K562 (cell line): ENCODE measurements at regions not wholly inside any gene's neighbourhood (a gene's known extent, or its start where the extent isn't known, plus 50 kb on each side); places are given as distances from the start of the nearest gene placed in this dataset.

Source experiments
- ATAC-seq: fragments of 200-7000 bp; cut with Tn5 transposase; 3 replicates; pipeline ENCODE4 v1.9.1; 2020; ENCODE audit warnings: moderate library complexity
- BruUV-seq: library from RNA; stranded (reverse); fragments of 400-500 nt; replicated peaks from 2 replicates; lab custom pipeline; 2021; lab: Mats Ljungman, UMichigan
- CTCF ChIA-PET: fragments of 300-600 bp; formaldehyde crosslinking; extraction: SDS; loops from one replicate; lab custom pipeline; 2021; ENCODE audit warnings: low intra/inter-chr PET ratio; lab: Yijun Ruan, JAX
- POLR2A ChIA-PET: fragments of 300-600, 350-650 bp; sonication (Branson Sonifier 250); formaldehyde crosslinking; extraction: SDS; loops from one replicate; lab custom pipeline; 2021; ENCODE audit warnings: antibody characterized with exemption, inconsistent platforms; lab: Yijun Ruan, JAX
- DNase-seq, 4 experiments: peaks; one replicate each; pipeline versions ENCODE4 v3.0.0 to v3.0.0-alpha.2; 2011 to 2018; ENCODE audit warnings: low spot score in 3 of 4, mixed read lengths in 3 of 4; ENCODE audit errors: extremely low read depth in 1 of 4
- FAIRE-seq: peaks from 2 replicates; lab custom pipeline; 2011; peaks lifted over from hg19 to GRCh38; lab: Jason Lieb, UNC
- H2AFZ ChIP-seq: 2 replicates; pipeline ENCODE4 v1.6.0; 2011; ENCODE audit warnings: low read depth, low read length, control low read depth, inconsistent platforms
- H3K27ac ChIP-seq: fragments of 200-600 bp; 3 replicates; pipeline ENCODE4 v1.8.0; 2011; ENCODE audit warnings: low read depth, mild to moderate bottlenecking, control low read depth, inconsistent platforms, low read length, moderate library complexity, mixed read lengths; ENCODE audit errors: extremely low read depth
- H3K27me3 ChIP-seq, 2 experiments: fragments of 300-600 bp in 1 of 2; 2 replicates in 1 of 2; 3 replicates in 1 of 2; pipeline versions ENCODE4 v1.6.0 to v1.8.0; 2011; ENCODE audit warnings: inconsistent platforms in 2 of 2, low read length in 2 of 2, mild to moderate bottlenecking in 1 of 2, mixed read lengths in 1 of 2, moderate library complexity in 1 of 2; ENCODE audit not compliant: control insufficient read depth in 2 of 2, insufficient read depth in 2 of 2
- H3K36me3 ChIP-seq: fragments of 300-600 bp; 3 replicates; pipeline ENCODE4 v1.8.0; 2011; ENCODE audit warnings: mild to moderate bottlenecking, low read length, inconsistent platforms; ENCODE audit not compliant: control insufficient read depth, insufficient read depth
- H3K4me1 ChIP-seq, 2 experiments: fragments of 200-600 bp in 1 of 2; replicated peaks in 1 of 2; 2 replicates in 1 of 2; 3 replicates in 1 of 2; pipeline versions ENCODE4 v1.5.1 to v1.8.0; 2011; ENCODE audit warnings: inconsistent platforms in 2 of 2, low read length in 2 of 2, mild to moderate bottlenecking in 1 of 2, mixed read lengths in 1 of 2, moderate library complexity in 1 of 2; ENCODE audit not compliant: control insufficient read depth in 2 of 2, insufficient read depth in 2 of 2
- H3K4me2 ChIP-seq: 2 replicates; pipeline ENCODE4 v1.6.1; 2011; ENCODE audit warnings: low read length, control low read depth, inconsistent platforms, mixed read lengths; ENCODE audit not compliant: insufficient read depth
- H3K4me3 ChIP-seq: fragments of 200-600 bp; sonication (generic), shearing (Covaris generic); 2 replicates; pipeline ENCODE4 v1.5.1; 2016; ENCODE audit warnings: control low read depth, inconsistent platforms
- H3K79me2 ChIP-seq: fragments of 200-600 bp; 3 replicates; pipeline ENCODE4 v1.8.0; 2011; ENCODE audit warnings: low read length, inconsistent platforms; ENCODE audit not compliant: control insufficient read depth, insufficient read depth
- H3K9ac ChIP-seq, 2 experiments: 2 replicates each; pipeline versions ENCODE4 v1.6.0 to v1.6.1; 2011; ENCODE audit warnings: low read depth in 2 of 2, low read length in 2 of 2, control low read depth in 1 of 2, inconsistent platforms in 1 of 2, mild to moderate bottlenecking in 1 of 2, mixed read lengths in 1 of 2; ENCODE audit not compliant: insufficient read depth in 1 of 2
- H3K9me1 ChIP-seq: one replicate; pipeline ENCODE4 v1.6.0; 2011; ENCODE audit warnings: inconsistent platforms, mild to moderate bottlenecking, low read length, moderate library complexity; ENCODE audit not compliant: control insufficient read depth, insufficient read depth
- H3K9me3 ChIP-seq: replicated peaks from 2 replicates; pipeline ENCODE4 v1.5.1; 2011; ENCODE audit warnings: low read depth, low read length, inconsistent platforms; ENCODE audit not compliant: control insufficient read depth, insufficient read depth
- H4K20me1 ChIP-seq: replicated peaks from 2 replicates; pipeline ENCODE4 v1.6.1; 2011; ENCODE audit warnings: low read length, inconsistent platforms, mixed read lengths; ENCODE audit not compliant: control insufficient read depth, insufficient read depth
- BRD9 ChIP-seq: fragments of 450-650 bp; IDR thresholded peaks from 2 replicates; pipeline ENCODE4 v1.6.1; 2018; ENCODE audit warnings: low read depth; ENCODE audit not compliant: partially characterized antibody
- CXXC5 ChIP-seq: fragments of 250-450 bp; sonication (Bioruptor Pico); IDR thresholded peaks from 2 replicates; pipeline ENCODE4 v1.8.0; 2022; ENCODE audit warnings: inconsistent platforms, mild to moderate bottlenecking, moderate library complexity
- EP400 ChIP-seq: fragments of 450-650 bp; IDR thresholded peaks from 2 replicates; pipeline ENCODE4 v1.6.1; 2017; ENCODE audit warnings: antibody characterized with exemption, mild to moderate bottlenecking, moderate library complexity
- FOS ChIP-seq: IDR thresholded peaks from 3 replicates; pipeline ENCODE4 v1.6.1; 2011; ENCODE audit not compliant: insufficient read length; ENCODE audit errors: extremely low read depth
- GATAD2A ChIP-seq: fragments of 450-650 bp; IDR thresholded peaks from 2 replicates; pipeline ENCODE4 v1.6.1; 2017
- KHSRP ChIP-seq: fragments of 450-650 bp; IDR thresholded peaks from 2 replicates; pipeline ENCODE4 v1.6.1; 2017
- POLR2B ChIP-seq: fragments of 450-650 bp; IDR thresholded peaks from 2 replicates; pipeline ENCODE4 v1.6.1; 2018; ENCODE audit warnings: low read depth; ENCODE audit not compliant: partially characterized antibody
- RBM22 ChIP-seq: fragments of 200-400 bp; formaldehyde crosslinking; IDR thresholded peaks from 2 replicates; pipeline ENCODE4 v1.6.1; 2018; ENCODE audit warnings: low read length, low read depth; ENCODE audit not compliant: poor library complexity, severe bottlenecking
- SMC3 ChIP-seq: conservative IDR thresholded peaks from 2 replicates; pipeline ENCODE4 v1.6.1; 2011; ENCODE audit warnings: low read depth, low read length, improper control_type of control experiment; ENCODE audit not compliant: insufficient read depth
- TRIM24 ChIP-seq, 2 experiments: fragments of 450-650 bp; IDR thresholded peaks; 2 replicates each; pipeline ENCODE4 v1.6.1; 2016
- ZKSCAN3 ChIP-seq: fragments of 250-450 bp; sonication (Bioruptor Pico); IDR thresholded peaks from 2 replicates; pipeline ENCODE4 v1.4.0; 2020
- ZNF583 ChIP-seq: fragments of 250-450 bp; sonication (Bioruptor Pico); IDR thresholded peaks from 2 replicates; pipeline ENCODE4 v1.4.0; 2020
- WGBS: fragments of 100-300 bp; shearing (Covaris generic); methylation state at CpG from one replicate; pipeline ENCODE4 v1.1.6; 2016; ENCODE audit warnings: low coverage, mixed read lengths; ENCODE audit not compliant: insufficient coverage; ENCODE audit errors: missing lambda C conversion rate; 5-methylcytosine and 5-hydroxymethylcytosine counted together
- in situ Hi-C: fragments of 300-500 bp; cut with MboI; formaldehyde crosslinking; loops from 4 replicates; pipeline ENCODE4 v1.15.0; 2018; ENCODE audit warnings: inconsistent platforms, mixed read lengths
- intact Hi-C: fragments of 100-400 bp; cut with micrococcal nuclease; formaldehyde crosslinking; loops from 2 replicates; pipeline ENCODE4 v1.14.2; 2022
- TF ChIP-seq, protein P1 (sequence below): fragments of 250-450 bp; sonication (Bioruptor Pico); IDR thresholded peaks from 2 replicates; pipeline ENCODE4 v1.8.0; 2021; ENCODE audit warnings: moderate library complexity, mild to moderate bottlenecking, inconsistent platforms
- TF ChIP-seq, protein P2 (sequence below): conservative IDR thresholded peaks from 2 replicates; pipeline ENCODE4 v1.6.1; 2011; ENCODE audit warnings: low read depth, mild to moderate bottlenecking, low read length; ENCODE audit not compliant: control insufficient read depth

DNA sequence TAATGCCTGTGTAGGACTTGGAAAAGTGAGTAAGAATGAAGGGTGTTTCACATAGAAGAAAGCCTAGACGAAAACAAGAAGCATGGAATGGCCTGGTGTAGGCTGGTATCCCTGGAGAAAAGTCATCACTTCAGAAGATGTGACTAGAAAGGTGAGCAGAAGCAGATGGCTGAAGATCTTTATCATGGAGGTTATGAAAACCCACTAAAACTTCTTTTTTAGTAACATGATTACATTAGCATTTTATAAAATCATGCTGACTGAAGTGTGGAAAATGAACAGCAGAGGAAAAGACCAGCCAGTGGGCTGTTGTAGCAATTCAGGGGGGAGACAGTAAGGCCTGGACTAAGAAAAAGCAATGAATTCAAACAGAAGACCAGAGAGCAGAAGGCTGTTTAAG is 114.5 kb upstream of the G2E3 start:
- DNase-seq, result no peak
- in situ Hi-C loops (no loop called here), intact Hi-C loops (no loop called here)
- no TSS peak for BruUV-seq
- H3K9me1 ChIP-seq, result no peaks in the 10 kb centered on the region
- no peak overlapping the region for H3K27ac ChIP-seq
- TF ChIP-seq ZNF583, result no peak
- TF ChIP-seq SMC3, result no peak
- TF ChIP-seq RBM22, result no peak
- TF ChIP-seq CXXC5 (CRISPR knock-in tag), result no peak
- no peak for TF ChIP-seq BRD9
- TF ChIP-seq POLR2B, result no peak
- no peak for TF ChIP-seq FOS
- TF ChIP-seq, protein P1, sequence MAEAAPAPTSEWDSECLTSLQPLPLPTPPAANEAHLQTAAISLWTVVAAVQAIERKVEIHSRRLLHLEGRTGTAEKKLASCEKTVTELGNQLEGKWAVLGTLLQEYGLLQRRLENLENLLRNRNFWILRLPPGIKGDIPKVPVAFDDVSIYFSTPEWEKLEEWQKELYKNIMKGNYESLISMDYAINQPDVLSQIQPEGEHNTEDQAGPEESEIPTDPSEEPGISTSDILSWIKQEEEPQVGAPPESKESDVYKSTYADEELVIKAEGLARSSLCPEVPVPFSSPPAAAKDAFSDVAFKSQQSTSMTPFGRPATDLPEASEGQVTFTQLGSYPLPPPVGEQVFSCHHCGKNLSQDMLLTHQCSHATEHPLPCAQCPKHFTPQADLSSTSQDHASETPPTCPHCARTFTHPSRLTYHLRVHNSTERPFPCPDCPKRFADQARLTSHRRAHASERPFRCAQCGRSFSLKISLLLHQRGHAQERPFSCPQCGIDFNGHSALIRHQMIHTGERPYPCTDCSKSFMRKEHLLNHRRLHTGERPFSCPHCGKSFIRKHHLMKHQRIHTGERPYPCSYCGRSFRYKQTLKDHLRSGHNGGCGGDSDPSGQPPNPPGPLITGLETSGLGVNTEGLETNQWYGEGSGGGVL (CRISPR knock-in tag), result no peak
- TF ChIP-seq EP400, result no peak
- TF ChIP-seq, protein P2, sequence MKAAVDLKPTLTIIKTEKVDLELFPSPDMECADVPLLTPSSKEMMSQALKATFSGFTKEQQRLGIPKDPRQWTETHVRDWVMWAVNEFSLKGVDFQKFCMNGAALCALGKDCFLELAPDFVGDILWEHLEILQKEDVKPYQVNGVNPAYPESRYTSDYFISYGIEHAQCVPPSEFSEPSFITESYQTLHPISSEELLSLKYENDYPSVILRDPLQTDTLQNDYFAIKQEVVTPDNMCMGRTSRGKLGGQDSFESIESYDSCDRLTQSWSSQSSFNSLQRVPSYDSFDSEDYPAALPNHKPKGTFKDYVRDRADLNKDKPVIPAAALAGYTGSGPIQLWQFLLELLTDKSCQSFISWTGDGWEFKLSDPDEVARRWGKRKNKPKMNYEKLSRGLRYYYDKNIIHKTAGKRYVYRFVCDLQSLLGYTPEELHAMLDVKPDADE, result no peak
- no peak for TF ChIP-seq TRIM24 (IDR thresholded peaks at IDR 0.05)
- no peak for TF ChIP-seq KHSRP
- TF ChIP-seq GATAD2A, result no peak
- TF ChIP-seq ZKSCAN3, result no peak
- CTCF ChIA-PET, result no interaction called here
- no peak overlapping the region for H3K4me2 ChIP-seq
- H3K79me2 ChIP-seq, result no peaks in the 10 kb centered on the region; the same call in 2 of the 3 replicates
- no peaks in the 10 kb centered on the region for H4K20me1 ChIP-seq
- H3K4me1 ChIP-seq, result no peaks in the 10 kb centered on the region
- no peak overlapping the region for H3K9ac ChIP-seq
- WGBS, result 0% methylated on average over 1 of the region's 1 CpG
- H3K4me3 ChIP-seq, result no peak overlapping the region
- H2AFZ ChIP-seq, result no peak overlapping the region
- no peak for ATAC-seq
- no peaks in the 10 kb centered on the region for H3K27me3 ChIP-seq
- no peaks in the 10 kb centered on the region for H3K9me3 ChIP-seq
- H3K36me3 ChIP-seq, result no peaks in the 10 kb centered on the region
- POLR2A ChIA-PET, result no interaction called here
- FAIRE-seq, result no peak
